Neural cell (in vitro differentiated cells): ENCODE measurements at regions not wholly inside any gene's neighbourhood (a gene's known extent, or its start where the extent isn't known, plus 50 kb on each side); places are given as distances from the start of the nearest gene placed in this dataset.

ENCODE experiments used
- H2AFZ ChIP-seq: fragments of 200-600, 300-800 bp; sonication (generic), shearing (Covaris generic); 2 replicates; pipeline ENCODE4 v1.6.0; 2014; ENCODE audit warnings: low read depth, mild to moderate bottlenecking, antibody characterized with exemption, low read length, moderate library complexity
- H3F3A ChIP-seq: fragments of 200-600 bp; shearing (Covaris generic); 2 replicates; pipeline ENCODE4 v1.6.1; 2016; ENCODE audit warnings: mild to moderate bottlenecking, moderate library complexity, mixed read lengths, antibody characterized with exemption, low read length; ENCODE audit not compliant: insufficient read depth, poor library complexity, severe bottlenecking
- H3K27ac ChIP-seq: fragments of 200-600, 300-800 bp; sonication (generic), shearing (Covaris generic); 2 replicates; pipeline ENCODE4 v1.5.1; 2014; ENCODE audit warnings: mild to moderate bottlenecking, low read length, moderate library complexity
- H3K27me3 ChIP-seq: fragments of 300-800, 200-600 bp; sonication (generic), shearing (Covaris generic); 2 replicates; pipeline ENCODE4 v1.6.0; 2014; ENCODE audit warnings: mild to moderate bottlenecking, low read depth, low read length, moderate library complexity; ENCODE audit not compliant: insufficient read depth
- H3K36me3 ChIP-seq: fragments of 300-800, 200-600 bp; sonication (generic), shearing (Covaris generic); 2 replicates; pipeline ENCODE4 v1.5.1; 2014; ENCODE audit warnings: mild to moderate bottlenecking, antibody characterized with exemption, low read length, moderate library complexity; ENCODE audit not compliant: insufficient read depth
- H3K4me2 ChIP-seq: fragments of 300-800, 200-600 bp; sonication (generic), shearing (Covaris generic); 2 replicates; pipeline ENCODE4 v1.6.0; 2014; ENCODE audit warnings: mild to moderate bottlenecking, low read length
- H3K4me3 ChIP-seq: fragments of 300-800, 200-600 bp; sonication (generic), shearing (Covaris generic); 2 replicates; pipeline ENCODE4 v1.5.1; 2014; ENCODE audit warnings: mild to moderate bottlenecking, low read length, moderate library complexity
- H3K79me2 ChIP-seq: fragments of 200-600 bp; shearing (Covaris generic); replicated peaks from 2 replicates; pipeline ENCODE4 v1.6.0; 2014; ENCODE audit warnings: mild to moderate bottlenecking, low read length, moderate library complexity; ENCODE audit not compliant: insufficient read depth
- H3K9ac ChIP-seq: fragments of 300-800, 200-600 bp; sonication (generic), shearing (Covaris generic); 2 replicates; pipeline ENCODE4 v1.6.1; 2016; ENCODE audit warnings: mild to moderate bottlenecking, low read length, mixed read lengths
- H3K9me2 ChIP-seq: fragments of 200-600 bp; shearing (Covaris generic); 2 replicates; pipeline ENCODE4 v1.6.1; 2016; ENCODE audit warnings: mild to moderate bottlenecking, low read length, mixed read lengths; ENCODE audit not compliant: insufficient read depth
- H3K9me3 ChIP-seq: fragments of 200-600, 300-800 bp; sonication (generic), shearing (Covaris generic); 2 replicates; pipeline ENCODE4 v1.6.1; 2016; ENCODE audit warnings: mild to moderate bottlenecking, mixed run types, low read length, moderate library complexity, mixed read lengths
- H4K20me1 ChIP-seq: fragments of 200-600 bp; shearing (Covaris generic); 2 replicates; pipeline ENCODE4 v1.6.1; 2016; ENCODE audit warnings: mild to moderate bottlenecking, mixed run types; ENCODE audit not compliant: insufficient read depth
- EP300 ChIP-seq: fragments of 450-650 bp; conservative IDR thresholded peaks from 2 replicates; pipeline ENCODE4 v1.6.1; 2014; ENCODE audit warnings: antibody characterized with exemption, mild to moderate bottlenecking, moderate library complexity; ENCODE audit not compliant: poor library complexity, severe bottlenecking
- EZH2 ChIP-seq: fragments of 200-600, 300-800 bp; shearing (Covaris generic), sonication (generic); IDR thresholded peaks from 2 replicates; pipeline ENCODE4 v1.6.1; 2014; ENCODE audit warnings: antibody characterized with exemption, low read length, borderline replicate concordance, mild to moderate bottlenecking; ENCODE audit not compliant: insufficient read depth, poor library complexity, severe bottlenecking
- MXI1 ChIP-seq: fragments of 450-650 bp; conservative IDR thresholded peaks from 2 replicates; pipeline ENCODE4 v1.6.1; 2014; ENCODE audit warnings: antibody characterized with exemption, mild to moderate bottlenecking; ENCODE audit not compliant: poor library complexity, severe bottlenecking
- POLR2AphosphoS5 ChIP-seq: IDR thresholded peaks from 2 replicates; pipeline ENCODE4 v1.6.1; 2012
- RAD21 ChIP-seq: fragments of 450-650 bp; conservative IDR thresholded peaks from 2 replicates; pipeline ENCODE4 v1.6.1; 2014; ENCODE audit warnings: antibody characterized with exemption, mild to moderate bottlenecking, moderate library complexity
- SMC3 ChIP-seq: fragments of 450-650 bp; conservative IDR thresholded peaks from 2 replicates; pipeline ENCODE4 v1.6.1; 2014; ENCODE audit warnings: antibody characterized with exemption, mild to moderate bottlenecking, moderate library complexity; ENCODE audit not compliant: poor library complexity
- TAF1 ChIP-seq: IDR thresholded peaks from 2 replicates; pipeline ENCODE4 v1.6.1; 2012; ENCODE audit warnings: low read depth
- TF ChIP-seq, protein P1 (sequence below): IDR thresholded peaks from 2 replicates; pipeline ENCODE4 v1.6.1; 2012; ENCODE audit warnings: borderline replicate concordance
- TF ChIP-seq, protein P2 (sequence below): fragments of 450-650 bp; IDR thresholded peaks from 2 replicates; pipeline ENCODE4 v1.5.1; 2014; ENCODE audit warnings: antibody characterized with exemption, mild to moderate bottlenecking, moderate library complexity; ENCODE audit not compliant: poor library complexity, severe bottlenecking

DNA sequence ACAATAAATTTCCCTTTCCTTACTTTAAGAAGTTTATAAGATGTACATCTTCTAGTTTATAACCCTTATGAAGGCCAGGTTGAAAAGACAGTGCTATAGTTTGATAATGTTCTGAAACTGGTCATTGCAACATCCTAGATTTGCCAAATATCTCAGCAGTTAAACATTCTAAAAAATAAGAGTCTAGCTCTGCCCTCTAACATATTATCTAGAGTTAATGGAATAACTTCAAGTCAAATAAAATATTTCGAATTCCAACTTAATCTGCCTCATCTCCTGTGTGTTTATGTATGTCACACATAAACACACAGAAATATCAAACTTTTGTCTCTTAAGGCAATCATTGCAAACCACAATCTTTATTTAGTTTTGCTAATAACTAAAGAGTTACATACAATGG is 796.6 kb downstream of the TLE1 start:
- Histone ChIP-seq H3K9me2 (no peaks in the 10 kb centered on the region), H3K27me3 (no peaks in the 10 kb centered on the region), H4K20me1 (no peaks in the 10 kb centered on the region), H3K4me2 (no peak overlapping the region), H3K27ac (no peak overlapping the region), H3K4me3 (no peak overlapping the region), H2AFZ (no peak overlapping the region), H3K9me3 (peaks cover 8% of the 10 kb centered on the region), H3K79me2 (no peaks in the 10 kb centered on the region), H3K9ac (no peak overlapping the region), H3F3A (no peaks in the 10 kb centered on the region), H3K36me3 (no peaks in the 10 kb centered on the region)
- TF ChIP-seq SMC3 = no peak
- TF ChIP-seq TAF1 = no peak
- TF ChIP-seq RAD21 = no peak
- no peak for TF ChIP-seq POLR2AphosphoS5
- TF ChIP-seq EZH2 = no peak
- TF ChIP-seq, protein P1, sequence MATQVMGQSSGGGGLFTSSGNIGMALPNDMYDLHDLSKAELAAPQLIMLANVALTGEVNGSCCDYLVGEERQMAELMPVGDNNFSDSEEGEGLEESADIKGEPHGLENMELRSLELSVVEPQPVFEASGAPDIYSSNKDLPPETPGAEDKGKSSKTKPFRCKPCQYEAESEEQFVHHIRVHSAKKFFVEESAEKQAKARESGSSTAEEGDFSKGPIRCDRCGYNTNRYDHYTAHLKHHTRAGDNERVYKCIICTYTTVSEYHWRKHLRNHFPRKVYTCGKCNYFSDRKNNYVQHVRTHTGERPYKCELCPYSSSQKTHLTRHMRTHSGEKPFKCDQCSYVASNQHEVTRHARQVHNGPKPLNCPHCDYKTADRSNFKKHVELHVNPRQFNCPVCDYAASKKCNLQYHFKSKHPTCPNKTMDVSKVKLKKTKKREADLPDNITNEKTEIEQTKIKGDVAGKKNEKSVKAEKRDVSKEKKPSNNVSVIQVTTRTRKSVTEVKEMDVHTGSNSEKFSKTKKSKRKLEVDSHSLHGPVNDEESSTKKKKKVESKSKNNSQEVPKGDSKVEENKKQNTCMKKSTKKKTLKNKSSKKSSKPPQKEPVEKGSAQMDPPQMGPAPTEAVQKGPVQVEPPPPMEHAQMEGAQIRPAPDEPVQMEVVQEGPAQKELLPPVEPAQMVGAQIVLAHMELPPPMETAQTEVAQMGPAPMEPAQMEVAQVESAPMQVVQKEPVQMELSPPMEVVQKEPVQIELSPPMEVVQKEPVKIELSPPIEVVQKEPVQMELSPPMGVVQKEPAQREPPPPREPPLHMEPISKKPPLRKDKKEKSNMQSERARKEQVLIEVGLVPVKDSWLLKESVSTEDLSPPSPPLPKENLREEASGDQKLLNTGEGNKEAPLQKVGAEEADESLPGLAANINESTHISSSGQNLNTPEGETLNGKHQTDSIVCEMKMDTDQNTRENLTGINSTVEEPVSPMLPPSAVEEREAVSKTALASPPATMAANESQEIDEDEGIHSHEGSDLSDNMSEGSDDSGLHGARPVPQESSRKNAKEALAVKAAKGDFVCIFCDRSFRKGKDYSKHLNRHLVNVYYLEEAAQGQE = no peak
- no peak for TF ChIP-seq EP300

DNA sequence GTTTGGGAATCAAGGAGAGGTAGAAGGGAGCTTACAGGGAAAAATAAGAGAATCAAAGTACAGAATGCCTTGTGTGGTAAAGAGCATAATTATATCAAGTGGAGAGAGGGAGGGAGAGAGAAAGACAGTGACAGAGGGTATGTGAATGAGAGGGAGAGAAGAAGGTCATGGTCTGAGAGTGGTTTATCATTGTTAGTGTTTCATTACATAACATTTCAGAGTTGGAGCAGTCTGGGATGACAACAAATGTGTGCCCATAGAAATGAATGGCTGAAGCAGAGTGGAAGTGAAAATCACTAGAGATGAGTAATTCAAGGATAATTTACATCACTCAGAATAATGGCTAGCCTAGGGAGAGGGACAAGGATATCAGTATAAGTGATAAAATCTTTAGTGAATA is 799.2 kb downstream of the TLE1 start:
- Histone ChIP-seq H4K20me1 (no peaks in the 10 kb centered on the region), H3K36me3 (no peaks in the 10 kb centered on the region), H3K9me3 (peaks cover 5% of the 10 kb centered on the region), H3K79me2 (no peaks in the 10 kb centered on the region), H3K4me3 (no peak overlapping the region), H2AFZ (no peak overlapping the region), H3K9ac (no peak overlapping the region), H3K27me3 (no peaks in the 10 kb centered on the region), H3K4me2 (no peak overlapping the region), H3K9me2 (no peaks in the 10 kb centered on the region), H3F3A (no peaks in the 10 kb centered on the region), H3K27ac (peak overlapping the region; percentile 15)
- TF ChIP-seq POLR2AphosphoS5 (peak; percentile 30), MXI1 (no peak), EP300 (peak; percentile 53), RAD21 (no peak)

DNA sequence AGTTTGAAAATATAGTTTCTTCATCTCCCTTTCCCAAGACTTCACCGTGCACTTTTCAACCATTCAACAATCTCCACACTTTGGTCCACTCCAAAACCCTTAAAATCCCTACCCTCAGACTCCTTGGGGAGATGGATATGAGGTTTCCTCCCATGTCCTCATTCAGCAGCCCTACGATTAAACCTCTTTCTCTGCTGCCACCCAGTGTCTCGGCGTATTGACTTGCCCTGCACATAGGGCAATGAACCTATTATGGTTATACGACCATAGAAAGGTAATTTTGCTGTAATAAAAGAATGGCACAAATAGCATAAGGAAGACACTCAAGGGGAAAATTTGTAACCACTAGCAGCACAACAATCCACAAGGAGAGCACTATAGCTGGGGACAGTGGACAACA is 803.5 kb downstream of the TLE1 start:
- no peaks in the 10 kb centered on the region for H3K79me2 ChIP-seq
- no peak for TF ChIP-seq EZH2
- TF ChIP-seq SMC3 = no peak
- TF ChIP-seq MXI1 = no peak
- TF ChIP-seq, protein P1 = no peak
- no peak for TF ChIP-seq POLR2AphosphoS5
- TF ChIP-seq, protein P2, sequence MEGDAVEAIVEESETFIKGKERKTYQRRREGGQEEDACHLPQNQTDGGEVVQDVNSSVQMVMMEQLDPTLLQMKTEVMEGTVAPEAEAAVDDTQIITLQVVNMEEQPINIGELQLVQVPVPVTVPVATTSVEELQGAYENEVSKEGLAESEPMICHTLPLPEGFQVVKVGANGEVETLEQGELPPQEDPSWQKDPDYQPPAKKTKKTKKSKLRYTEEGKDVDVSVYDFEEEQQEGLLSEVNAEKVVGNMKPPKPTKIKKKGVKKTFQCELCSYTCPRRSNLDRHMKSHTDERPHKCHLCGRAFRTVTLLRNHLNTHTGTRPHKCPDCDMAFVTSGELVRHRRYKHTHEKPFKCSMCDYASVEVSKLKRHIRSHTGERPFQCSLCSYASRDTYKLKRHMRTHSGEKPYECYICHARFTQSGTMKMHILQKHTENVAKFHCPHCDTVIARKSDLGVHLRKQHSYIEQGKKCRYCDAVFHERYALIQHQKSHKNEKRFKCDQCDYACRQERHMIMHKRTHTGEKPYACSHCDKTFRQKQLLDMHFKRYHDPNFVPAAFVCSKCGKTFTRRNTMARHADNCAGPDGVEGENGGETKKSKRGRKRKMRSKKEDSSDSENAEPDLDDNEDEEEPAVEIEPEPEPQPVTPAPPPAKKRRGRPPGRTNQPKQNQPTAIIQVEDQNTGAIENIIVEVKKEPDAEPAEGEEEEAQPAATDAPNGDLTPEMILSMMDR = no peak
- no peak for TF ChIP-seq EP300
- no peak for TF ChIP-seq RAD21
- no peak for TF ChIP-seq TAF1
- H3K4me3 ChIP-seq = no peak overlapping the region
- H3K4me2 ChIP-seq = no peak overlapping the region
- no peaks in the 10 kb centered on the region for H3K27me3 ChIP-seq
- H3K9me3 ChIP-seq = no peaks in the 10 kb centered on the region
- no peaks in the 10 kb centered on the region for H3K9me2 ChIP-seq
- no peak overlapping the region for H2AFZ ChIP-seq
- H3K9ac ChIP-seq = no peak overlapping the region
- H3K36me3 ChIP-seq = no peaks in the 10 kb centered on the region
- no peaks in the 10 kb centered on the region for H4K20me1 ChIP-seq
- H3K27ac ChIP-seq = no peak overlapping the region
- H3F3A ChIP-seq = no peaks in the 10 kb centered on the region
